GM13976 (cell line): ENCODE measurements at regions not wholly inside any gene's neighbourhood (a gene's known extent, or its start where the extent isn't known, plus 50 kb on each side); places are given as distances from the start of the nearest gene placed in this dataset.

Experiments
- DNase-seq: peaks from one replicate; pipeline ENCODE4 v3.0.0; 2012; ENCODE audit warnings: low spot score
- CTCF ChIP-seq: IDR thresholded peaks from 2 replicates; pipeline ENCODE4 v1.5.1; 2012; ENCODE audit warnings: borderline replicate concordance, mild to moderate bottlenecking; ENCODE audit not compliant: insufficient read depth; ENCODE audit errors: extremely low read depth, missing control alignments, control extremely low read depth
- in situ Hi-C: fragments of 300-500 bp; cut with MboI; formaldehyde crosslinking; loops from one replicate; pipeline ENCODE4 v1.12.0; 2022; ENCODE audit warnings: low sequenced_read_pairs, mixed read lengths, inconsistent platforms; ENCODE audit not compliant: unreplicated experiment

- in situ Hi-C loops: no loop called here
- DNase-seq: no peak
- no peak for TF ChIP-seq CTCF
These were observed 281.9 kb upstream of the MAD2L1 start for GRCh38 chr4:120348521-120348920.

- no peak for DNase-seq
- TF ChIP-seq CTCF: no peak
- in situ Hi-C loops: no loop called here
These were observed 265.1 kb upstream of the MAD2L1 start for GRCh38 chr4:120331486-120332370.

- in situ Hi-C loops: no loop called here
- TF ChIP-seq CTCF: no peak
- DNase-seq: no peak
These were observed 262.7 kb upstream of the MAD2L1 start for GRCh38 chr4:120329386-120329785.

GRCh38 chr4:120327276-120327675 is 260.6 kb upstream of the MAD2L1 start:
- in situ Hi-C loops: no loop called here
- TF ChIP-seq CTCF: no peak
- DNase-seq: no peak

DNA sequence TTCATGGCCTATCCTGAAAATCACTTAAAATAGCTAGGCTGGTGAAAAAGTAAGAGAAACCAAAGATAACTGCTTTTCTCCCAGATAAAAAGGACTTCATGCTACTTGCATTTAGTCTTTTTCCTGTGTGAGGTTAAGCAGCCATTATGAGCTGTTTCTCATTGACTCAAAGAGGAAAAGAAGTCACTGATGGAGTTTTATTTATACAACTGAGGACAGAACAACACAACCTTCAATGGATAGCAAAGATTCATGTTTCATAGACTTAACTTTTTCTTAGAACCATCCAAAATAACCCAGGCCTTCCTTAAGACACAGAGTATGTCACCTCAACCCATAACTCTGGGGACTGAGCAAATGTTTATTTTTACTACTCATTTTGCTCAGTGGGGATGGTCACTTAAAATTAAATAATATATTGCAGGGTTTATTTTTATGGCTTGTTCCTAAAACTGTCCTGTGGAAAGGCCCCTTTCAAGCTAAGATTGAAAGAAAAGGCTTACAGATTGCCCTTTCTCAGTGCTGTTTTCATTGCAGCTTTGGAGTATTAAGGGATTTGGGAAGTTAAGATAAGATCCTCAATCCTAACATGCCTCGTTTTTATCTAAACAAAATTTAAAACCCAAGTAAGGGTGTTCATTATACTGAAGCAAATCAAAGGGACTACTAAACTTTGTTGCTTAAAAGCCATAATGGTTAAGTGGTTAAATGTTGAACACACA is 252.6 kb upstream of the MAD2L1 start:
- no peak for DNase-seq
- in situ Hi-C loops: no loop called here
- TF ChIP-seq CTCF: no peak

DNA sequence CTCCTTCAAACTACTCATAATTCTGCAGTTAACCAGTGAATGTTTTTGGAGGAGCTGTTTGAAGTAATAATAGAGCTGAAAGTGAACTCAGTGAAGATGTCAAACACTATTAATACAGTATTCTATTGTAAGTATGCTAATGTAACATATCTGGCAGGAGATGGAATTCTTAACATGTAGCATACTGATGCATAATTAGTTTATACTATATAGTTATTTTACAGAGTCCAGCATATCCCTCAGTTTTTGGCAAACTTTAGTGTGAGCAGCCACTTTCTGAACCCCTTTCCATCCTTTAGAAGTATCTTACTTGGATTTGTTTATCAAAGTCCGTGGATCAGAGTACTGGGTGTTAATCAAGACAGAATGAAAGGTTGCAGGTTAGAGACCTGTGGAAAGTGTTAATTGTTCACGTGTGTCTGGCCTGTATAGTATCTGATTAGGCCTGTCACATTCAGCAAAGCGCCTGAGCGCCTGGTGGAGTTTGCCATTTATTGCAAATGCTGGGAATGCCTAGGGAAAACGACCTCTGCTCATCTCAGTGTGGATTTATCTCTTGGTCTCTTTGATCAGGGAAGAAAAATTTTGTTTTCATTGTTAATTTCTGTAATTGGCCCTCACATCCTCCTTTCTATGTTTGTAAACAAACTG is 251.7 kb upstream of the MAD2L1 start:
- in situ Hi-C loops: no loop called here
- no peak for TF ChIP-seq CTCF

More for the DNA sequence above, 251.7 kb upstream of the MAD2L1 start:
- DNase-seq: no peak
